ENCODE measurements at regions not wholly inside any gene's neighbourhood (a gene's known extent, or its start where the extent isn't known, plus 50 kb on each side); places are given as distances from the start of the nearest gene placed in this dataset.

DNA sequence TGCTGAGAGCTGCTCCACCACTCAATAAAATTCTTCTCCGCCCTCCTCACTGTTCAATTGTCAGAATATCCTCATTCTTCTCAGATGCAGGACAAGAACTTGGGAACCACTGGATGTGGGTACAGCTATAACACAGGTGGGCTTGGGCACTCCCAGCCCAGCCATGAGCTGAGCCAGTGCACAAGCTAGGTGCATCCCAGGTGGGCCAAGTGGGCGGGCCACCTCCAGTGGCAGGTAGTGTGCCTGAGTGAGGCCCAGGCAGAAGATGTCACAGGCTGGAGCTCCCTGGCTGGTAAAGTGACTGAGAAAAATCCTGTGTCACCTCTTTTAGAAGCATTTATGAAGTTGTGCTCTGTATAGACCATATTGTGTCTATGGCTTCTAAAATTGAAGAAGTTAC lies 501.6 kb upstream of the TYRP1 start:
- TF ChIP-seq, protein P1, sequence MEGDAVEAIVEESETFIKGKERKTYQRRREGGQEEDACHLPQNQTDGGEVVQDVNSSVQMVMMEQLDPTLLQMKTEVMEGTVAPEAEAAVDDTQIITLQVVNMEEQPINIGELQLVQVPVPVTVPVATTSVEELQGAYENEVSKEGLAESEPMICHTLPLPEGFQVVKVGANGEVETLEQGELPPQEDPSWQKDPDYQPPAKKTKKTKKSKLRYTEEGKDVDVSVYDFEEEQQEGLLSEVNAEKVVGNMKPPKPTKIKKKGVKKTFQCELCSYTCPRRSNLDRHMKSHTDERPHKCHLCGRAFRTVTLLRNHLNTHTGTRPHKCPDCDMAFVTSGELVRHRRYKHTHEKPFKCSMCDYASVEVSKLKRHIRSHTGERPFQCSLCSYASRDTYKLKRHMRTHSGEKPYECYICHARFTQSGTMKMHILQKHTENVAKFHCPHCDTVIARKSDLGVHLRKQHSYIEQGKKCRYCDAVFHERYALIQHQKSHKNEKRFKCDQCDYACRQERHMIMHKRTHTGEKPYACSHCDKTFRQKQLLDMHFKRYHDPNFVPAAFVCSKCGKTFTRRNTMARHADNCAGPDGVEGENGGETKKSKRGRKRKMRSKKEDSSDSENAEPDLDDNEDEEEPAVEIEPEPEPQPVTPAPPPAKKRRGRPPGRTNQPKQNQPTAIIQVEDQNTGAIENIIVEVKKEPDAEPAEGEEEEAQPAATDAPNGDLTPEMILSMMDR (IDR thresholded peaks at IDR 0.05): no peak
- no peak for TF ChIP-seq EZH2 (IDR thresholded peaks at IDR 0.05; ENCODE audit: borderline replicate concordance, insufficient read depth, low read depth, low read length, poor library complexity, severe bottlenecking)

Data from B cell (primary cell).